ENCODE measurements at regions not wholly inside any gene's neighbourhood (a gene's known extent, or its start where the extent isn't known, plus 50 kb on each side); places are given as distances from the start of the nearest gene placed in this dataset.

- H3K4me1 ChIP-seq: peaks cover 8% of the 10 kb centered on the region
- H3K27me3 ChIP-seq (ENCODE audit: low read depth): peaks cover 94% of the 10 kb centered on the region
- H3K9me3 ChIP-seq (replicated peaks): no peaks in the 10 kb centered on the region
- H3K36me3 ChIP-seq: no peaks in the 10 kb centered on the region
- no peak for TF ChIP-seq CTCF (IDR thresholded peaks at IDR 0.05; ENCODE audit: borderline replicate concordance)
- H3K27ac ChIP-seq (replicated peaks): no peak overlapping the region
- intact Hi-C loops (cut with micrococcal nuclease): no loop called here
- H3K4me3 ChIP-seq: no peak overlapping the region
- no peak for DNase-seq
Observed at GRCh38 chr11:134577751-134578395, 165.8 kb upstream of the B3GAT1 start.

- no peaks in the 10 kb centered on the region for H3K36me3 ChIP-seq
- H3K27ac ChIP-seq (replicated peaks): no peak overlapping the region
- H3K4me1 ChIP-seq: peaks cover 10% of the 10 kb centered on the region
- no peaks in the 10 kb centered on the region for H3K9me3 ChIP-seq (replicated peaks)
- no peak for DNase-seq
- intact Hi-C loops (cut with micrococcal nuclease): no loop called here
- H3K4me3 ChIP-seq: no peak overlapping the region
- no peak for TF ChIP-seq CTCF (IDR thresholded peaks at IDR 0.05; ENCODE audit: borderline replicate concordance)
- peaks cover 86% of the 10 kb centered on the region for H3K27me3 ChIP-seq (ENCODE audit: low read depth)
Observed at GRCh38 chr11:134576721-134577171, 164.7 kb upstream of the B3GAT1 start.

- Histone ChIP-seq H3K27ac (replicated peaks) (no peak overlapping the region), H3K27me3 (ENCODE audit: low read depth) (peaks cover 81% of the 10 kb centered on the region), H3K4me3 (no peak overlapping the region), H3K9me3 (replicated peaks) (no peaks in the 10 kb centered on the region), H3K36me3 (no peaks in the 10 kb centered on the region), H3K4me1 (peaks cover 10% of the 10 kb centered on the region)
- intact Hi-C loops (cut with micrococcal nuclease): no loop called here
- no peak for TF ChIP-seq CTCF (IDR thresholded peaks at IDR 0.05; ENCODE audit: borderline replicate concordance)
- DNase-seq: no peak
Observed at GRCh38 chr11:134576286-134576685, 164.2 kb upstream of the B3GAT1 start.

- H3K27me3 ChIP-seq (ENCODE audit: low read depth): peaks cover 75% of the 10 kb centered on the region
- no peak overlapping the region for H3K4me3 ChIP-seq
- no peak for TF ChIP-seq CTCF (IDR thresholded peaks at IDR 0.05; ENCODE audit: borderline replicate concordance)
- H3K4me1 ChIP-seq: peaks cover 10% of the 10 kb centered on the region
- intact Hi-C loops (cut with micrococcal nuclease): no loop called here
- H3K36me3 ChIP-seq: no peaks in the 10 kb centered on the region
- DNase-seq: no peak
- H3K27ac ChIP-seq (replicated peaks): no peak overlapping the region
- no peaks in the 10 kb centered on the region for H3K9me3 ChIP-seq (replicated peaks)
Observed at GRCh38 chr11:134575504-134576230, 163.6 kb upstream of the B3GAT1 start.

- peaks cover 10% of the 10 kb centered on the region for H3K4me1 ChIP-seq
- no peak for DNase-seq
- H3K4me3 ChIP-seq: no peak overlapping the region
- peaks cover 71% of the 10 kb centered on the region for H3K27me3 ChIP-seq (ENCODE audit: low read depth)
- no peak for TF ChIP-seq CTCF (IDR thresholded peaks at IDR 0.05; ENCODE audit: borderline replicate concordance)
- H3K36me3 ChIP-seq: no peaks in the 10 kb centered on the region
- H3K27ac ChIP-seq (replicated peaks): no peak overlapping the region
- intact Hi-C loops (cut with micrococcal nuclease): no loop called here
- no peaks in the 10 kb centered on the region for H3K9me3 ChIP-seq (replicated peaks)
Observed at GRCh38 chr11:134574947-134575346, 162.9 kb upstream of the B3GAT1 start.

Measured in left ventricle myocardium inferior (tissue), 1 donor.